Common myeloid progenitor, CD34-positive (primary cell): ENCODE measurements at regions not wholly inside any gene's neighbourhood (a gene's known extent, or its start where the extent isn't known, plus 50 kb on each side); places are given as distances from the start of the nearest gene placed in this dataset.
A peak's percentile ranks its signal among the peaks of the same experiment; 100 is the strongest.

Experiments
- CTCF ChIA-PET: fragments of 350-600 bp; sonication (Branson Sonifier 250); formaldehyde crosslinking; loops from one replicate; lab custom pipeline; 2021; ENCODE audit warnings: antibody characterized with exemption; lab: Charles Lee
- POLR2A ChIA-PET: fragments of 350-600 bp; sonication (Branson Sonifier 250); formaldehyde crosslinking; loops from one replicate; lab custom pipeline; 2021; ENCODE audit warnings: antibody characterized with exemption; lab: Charles Lee
- DNase-seq, 3 donors: peaks; one replicate each; pipeline versions ENCODE4 v3.0.0 to v3.0.0-alpha.2; 2013
- H3K27ac ChIP-seq, 2 experiments: 1 replicate in 1 of 2; 2 replicates in 1 of 2; pipeline ENCODE4 v1.7.0; 2013; ENCODE audit warnings: inconsistent platforms in 2 of 2, low read length in 2 of 2, mild to moderate bottlenecking in 2 of 2, low read depth in 1 of 2, moderate library complexity in 1 of 2; ENCODE audit not compliant: severe bottlenecking in 2 of 2, insufficient read depth in 1 of 2, poor library complexity in 1 of 2
- H3K27me3 ChIP-seq, 5 experiments: replicated peaks in 2 of 5; 1 replicate in 3 of 5; 2 replicates in 2 of 5; pipeline versions ENCODE4 v1.6.1 to v1.7.0; 2013; ENCODE audit warnings: low read length in 4 of 5, mild to moderate bottlenecking in 2 of 5, moderate library complexity in 2 of 5, inconsistent platforms in 1 of 5; ENCODE audit not compliant: insufficient read depth in 5 of 5, control insufficient read depth in 4 of 5
- H3K36me3 ChIP-seq, 4 experiments: 1 replicate in 2 of 4; 2 replicates in 2 of 4; pipeline versions ENCODE4 v1.6.1 to v1.7.0; 2013; ENCODE audit warnings: low read length in 3 of 4, control low read depth in 1 of 4, mild to moderate bottlenecking in 1 of 4; ENCODE audit not compliant: control insufficient read depth in 4 of 4, insufficient read depth in 4 of 4
- H3K4me1 ChIP-seq, 4 experiments: 1 replicate in 3 of 4; 2 replicates in 1 of 4; pipeline versions ENCODE4 v1.6.1 to v1.7.1; 2013; ENCODE audit warnings: low read length in 3 of 4, mild to moderate bottlenecking in 3 of 4, control low read depth in 1 of 4, inconsistent platforms in 1 of 4, moderate library complexity in 1 of 4; ENCODE audit not compliant: control insufficient read depth in 4 of 4, insufficient read depth in 4 of 4; ENCODE audit errors: control extremely low read depth in 1 of 4
- H3K4me3 ChIP-seq, 7 experiments: 1 replicate in 4 of 7; 2 replicates in 3 of 7; pipeline versions ENCODE4 v1.5.1 to v1.7.0; 2013; ENCODE audit warnings: mild to moderate bottlenecking in 7 of 7, low read length in 6 of 7, moderate library complexity in 6 of 7, inconsistent platforms in 2 of 7, low read depth in 2 of 7, control low read depth in 1 of 7; ENCODE audit not compliant: insufficient read depth in 4 of 7, control insufficient read depth in 1 of 7; ENCODE audit errors: extremely low read depth in 1 of 7
- H3K9me3 ChIP-seq, 5 experiments: 1 replicate in 4 of 5; 2 replicates in 1 of 5; pipeline versions ENCODE4 v1.6.1 to v1.7.1; 2013; ENCODE audit warnings: low read length in 4 of 5, mild to moderate bottlenecking in 2 of 5, inconsistent platforms in 1 of 5, low read depth in 1 of 5, moderate library complexity in 1 of 5; ENCODE audit not compliant: control insufficient read depth in 4 of 5, insufficient read depth in 2 of 5; ENCODE audit errors: control extremely low read depth in 1 of 5
- WGBS: methylation state at CpG from one replicate; pipeline ENCODE4 v1.1.5; 2013; ENCODE audit not compliant: insufficient coverage; 5-methylcytosine and 5-hydroxymethylcytosine counted together

GRCh38 chr6:140586426-140587061, 1212.1 kb upstream of the CITED2 start:
- H3K27ac ChIP-seq: no peak overlapping the region
- 100% methylated on average over 3 of the region's 3 CpGs for WGBS
- DNase-seq: no peak
- H3K4me1 ChIP-seq: peaks cover 0 to 3% (median under 1%) of the 10 kb centered on the region in 4 experiments
- H3K27me3 ChIP-seq: no peaks in the 10 kb centered on the region
- H3K9me3 ChIP-seq: no peaks in the 10 kb centered on the region
- POLR2A ChIA-PET: no interaction called here
- CTCF ChIA-PET: no interaction called here
- no peak overlapping the region for H3K4me3 ChIP-seq
- no peaks in the 10 kb centered on the region for H3K36me3 ChIP-seq

GRCh38 chr6:140581601-140582000, 1207.2 kb upstream of the CITED2 start:
- no peaks in the 10 kb centered on the region for H3K27me3 ChIP-seq
- no peaks in the 10 kb centered on the region for H3K36me3 ChIP-seq
- H3K4me3 ChIP-seq: no peak overlapping the region
- no peak overlapping the region for H3K27ac ChIP-seq
- DNase-seq: peak in 2 of 3 donors; percentile 4 to 10
- no CpG with 5 or more reads among the region's 1 CpG for WGBS
- no peaks in the 10 kb centered on the region for H3K9me3 ChIP-seq
- ChIA-PET POLR2A (no interaction called here), CTCF (no interaction called here)
- H3K4me1 ChIP-seq: peaks cover 0 to 7% (median 2%) of the 10 kb centered on the region in 4 experiments

GRCh38 chr6:140579918-140580317, 1205.5 kb upstream of the CITED2 start:
- WGBS: no CpG with 5 or more reads among the region's 1 CpG
- no peaks in the 10 kb centered on the region for H3K9me3 ChIP-seq
- ChIA-PET CTCF (no interaction called here), POLR2A (no interaction called here)
- DNase-seq: no peak
- no peak overlapping the region for H3K4me3 ChIP-seq
- H3K36me3 ChIP-seq: no peaks in the 10 kb centered on the region
- no peak overlapping the region for H3K27ac ChIP-seq
- peaks cover 0 to 7% (median 2%) of the 10 kb centered on the region in 4 experiments for H3K4me1 ChIP-seq
- no peaks in the 10 kb centered on the region for H3K27me3 ChIP-seq

GRCh38 chr6:140576004-140576555, 1201.6 kb upstream of the CITED2 start:
- H3K36me3 ChIP-seq: no peaks in the 10 kb centered on the region
- 100% methylated on average over 3 of the region's 7 CpGs for WGBS
- peaks cover 0 to 23% (median 6%) of the 10 kb centered on the region in 4 experiments for H3K4me1 ChIP-seq
- POLR2A ChIA-PET: no interaction called here
- H3K9me3 ChIP-seq: no peaks in the 10 kb centered on the region
- DNase-seq: no peak
- CTCF ChIA-PET: no interaction called here
- no peak overlapping the region for H3K4me3 ChIP-seq
- no peaks in the 10 kb centered on the region for H3K27me3 ChIP-seq
- H3K27ac ChIP-seq: no peak overlapping the region

GRCh38 chr6:140572867-140573266, 1198.4 kb upstream of the CITED2 start:
- Histone ChIP-seq H3K4me3 (no peak overlapping the region), H3K27me3 (no peaks in the 10 kb centered on the region), H3K27ac (no peak overlapping the region), H3K36me3 (no peaks in the 10 kb centered on the region), H3K9me3 (no peaks in the 10 kb centered on the region), H3K4me1 (peaks cover 0 to 20% (median 6%) of the 10 kb centered on the region in 4 experiments)
- no peak for DNase-seq
- ChIA-PET CTCF (no interaction called here), POLR2A (no interaction called here)

- no peaks in the 10 kb centered on the region for H3K27me3 ChIP-seq
- peaks cover 0 to 20% (median 6%) of the 10 kb centered on the region in 4 experiments for H3K4me1 ChIP-seq
- peak in 2 of 3 donors; percentile 44 to 46 for DNase-seq
- POLR2A ChIA-PET: no interaction called here
- H3K4me3 ChIP-seq: peak overlapping the region in 1 of 7 experiments; percentile 36
- CTCF ChIA-PET: no interaction called here
- no peaks in the 10 kb centered on the region for H3K36me3 ChIP-seq
- 11% methylated on average over 1 of the region's 3 CpGs for WGBS
- no peaks in the 10 kb centered on the region for H3K9me3 ChIP-seq
- H3K27ac ChIP-seq: no peak overlapping the region
Observed at GRCh38 chr6:140572129-140572528, 1197.7 kb upstream of the CITED2 start.

GRCh38 chr6:140571145-140571544, 1196.7 kb upstream of the CITED2 start:
- H3K27ac ChIP-seq: no peak overlapping the region
- no peaks in the 10 kb centered on the region for H3K9me3 ChIP-seq
- POLR2A ChIA-PET: no interaction called here

More at GRCh38 chr6:140571145-140571544, 1196.7 kb upstream of the CITED2 start:
- DNase-seq: no peak
- Histone ChIP-seq H3K4me1 (peaks cover 0 to 20% (median 6%) of the 10 kb centered on the region in 4 experiments), H3K4me3 (no peak overlapping the region), H3K27me3 (no peaks in the 10 kb centered on the region), H3K36me3 (no peaks in the 10 kb centered on the region)
- CTCF ChIA-PET: no interaction called here
